Tibial nerve (tissue), 4 donors: ENCODE measurements at regions not wholly inside any gene's neighbourhood (a gene's known extent, or its start where the extent isn't known, plus 50 kb on each side); places are given as distances from the start of the nearest gene placed in this dataset.

ENCODE experiments used
- EP300 ChIP-seq, 2 donors: sonication (generic); formaldehyde crosslinking; IDR thresholded peaks; one replicate each; pipeline ENCODE4 v1.6.1; 2017; ENCODE audit warnings: antibody characterized with exemption in 2 of 2, mild to moderate bottlenecking in 1 of 2
- POLR2A ChIP-seq, 2 donors: fragments of 450-650 bp; IDR thresholded peaks; one replicate each; pipeline ENCODE4 v1.6.1; 2017; ENCODE audit warnings: antibody characterized with exemption in 2 of 2, mild to moderate bottlenecking in 2 of 2, moderate library complexity in 2 of 2
- TF ChIP-seq, protein P1 (sequence below), 5 experiments: fragments of 200-600 bp in 3 of 5; fragments of 450-650 bp in 2 of 5; sonication (generic) in 3 of 5; IDR thresholded peaks; one replicate each; pipeline ENCODE4 v1.5.1; 2016 to 2019; ENCODE audit warnings: antibody characterized with exemption in 5 of 5, mild to moderate bottlenecking in 3 of 5, moderate library complexity in 2 of 5

DNA sequence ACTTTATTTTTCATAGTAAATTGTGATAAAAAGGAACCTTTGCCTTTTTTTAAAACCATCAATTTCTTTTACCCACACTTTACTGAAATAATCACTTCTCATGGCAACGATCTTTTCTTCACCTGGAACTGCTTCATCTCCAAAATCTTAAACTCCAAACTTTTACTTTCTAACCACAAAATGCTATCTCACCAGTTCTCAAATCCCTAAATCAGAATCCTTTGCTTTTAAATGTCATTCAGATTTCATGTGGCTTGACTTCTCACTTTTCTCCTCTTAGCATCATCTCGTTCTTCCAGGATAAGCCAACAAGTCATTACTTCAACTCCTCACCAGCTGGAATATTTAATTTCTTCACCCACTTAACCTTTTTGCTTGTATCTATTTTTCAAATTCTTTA, 284.3 kb upstream of the RASGEF1B start:
- TF ChIP-seq, protein P1, sequence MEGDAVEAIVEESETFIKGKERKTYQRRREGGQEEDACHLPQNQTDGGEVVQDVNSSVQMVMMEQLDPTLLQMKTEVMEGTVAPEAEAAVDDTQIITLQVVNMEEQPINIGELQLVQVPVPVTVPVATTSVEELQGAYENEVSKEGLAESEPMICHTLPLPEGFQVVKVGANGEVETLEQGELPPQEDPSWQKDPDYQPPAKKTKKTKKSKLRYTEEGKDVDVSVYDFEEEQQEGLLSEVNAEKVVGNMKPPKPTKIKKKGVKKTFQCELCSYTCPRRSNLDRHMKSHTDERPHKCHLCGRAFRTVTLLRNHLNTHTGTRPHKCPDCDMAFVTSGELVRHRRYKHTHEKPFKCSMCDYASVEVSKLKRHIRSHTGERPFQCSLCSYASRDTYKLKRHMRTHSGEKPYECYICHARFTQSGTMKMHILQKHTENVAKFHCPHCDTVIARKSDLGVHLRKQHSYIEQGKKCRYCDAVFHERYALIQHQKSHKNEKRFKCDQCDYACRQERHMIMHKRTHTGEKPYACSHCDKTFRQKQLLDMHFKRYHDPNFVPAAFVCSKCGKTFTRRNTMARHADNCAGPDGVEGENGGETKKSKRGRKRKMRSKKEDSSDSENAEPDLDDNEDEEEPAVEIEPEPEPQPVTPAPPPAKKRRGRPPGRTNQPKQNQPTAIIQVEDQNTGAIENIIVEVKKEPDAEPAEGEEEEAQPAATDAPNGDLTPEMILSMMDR (IDR thresholded peaks at IDR 0.05): no peak
- TF ChIP-seq POLR2A (IDR thresholded peaks at IDR 0.05) (no peak), EP300 (IDR thresholded peaks at IDR 0.05) (no peak)
